GM12872 (cell line): ENCODE measurements at regions not wholly inside any gene's neighbourhood (a gene's known extent, or its start where the extent isn't known, plus 50 kb on each side); places are given as distances from the start of the nearest gene placed in this dataset.

Experiments used
- CTCF ChIP-seq: IDR thresholded peaks from 3 replicates; pipeline ENCODE4 v1.5.1; 2011; ENCODE audit warnings: low read depth, mild to moderate bottlenecking, low read length, moderate library complexity; ENCODE audit not compliant: insufficient read depth

DNA sequence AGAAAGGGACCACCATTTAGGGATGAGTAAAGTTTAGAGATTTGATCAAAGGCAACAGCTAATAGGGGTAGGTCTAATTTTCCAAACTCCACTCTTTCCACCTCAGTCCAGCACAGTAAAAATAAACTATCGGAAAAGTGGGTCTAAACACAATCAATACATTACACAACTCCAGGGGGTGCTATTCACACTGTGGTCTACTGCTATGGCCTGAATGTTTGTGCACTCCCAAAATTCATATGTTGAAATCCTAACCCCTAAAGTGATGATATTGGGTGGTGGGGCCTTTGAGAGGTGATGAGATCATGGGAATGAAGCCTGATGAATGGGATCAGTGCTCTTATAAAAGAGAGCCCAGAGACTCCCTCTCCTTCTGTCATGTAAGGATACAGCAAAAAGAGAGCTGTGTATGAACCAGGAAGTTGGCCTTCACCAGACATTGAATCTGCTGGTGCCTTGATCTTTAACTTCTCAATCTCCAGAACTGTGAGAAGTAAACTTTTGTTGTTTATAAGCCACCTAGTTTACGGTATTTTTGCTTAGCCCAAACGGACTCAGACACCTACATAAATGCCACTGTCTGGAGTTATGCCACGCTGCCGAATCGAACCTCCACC lies 193.9 kb downstream of the OMA1 start:
- no peak for TF ChIP-seq CTCF

DNA sequence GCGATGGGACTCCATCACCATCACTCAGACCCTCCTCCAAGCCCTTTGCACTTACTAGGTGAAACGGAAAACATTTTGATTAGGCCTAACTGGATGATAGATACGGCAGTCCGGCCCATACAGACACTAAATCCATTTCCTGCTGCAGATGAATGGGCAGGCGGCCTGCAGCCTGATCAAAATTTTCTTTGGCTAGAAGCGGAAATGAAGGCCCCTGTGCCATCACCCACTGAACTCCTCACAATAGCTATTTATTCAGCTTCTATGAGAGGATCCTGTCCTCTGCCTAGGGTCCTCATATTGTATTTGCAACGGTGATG lies 200.5 kb downstream of the OMA1 start:
- no peak for TF ChIP-seq CTCF

DNA sequence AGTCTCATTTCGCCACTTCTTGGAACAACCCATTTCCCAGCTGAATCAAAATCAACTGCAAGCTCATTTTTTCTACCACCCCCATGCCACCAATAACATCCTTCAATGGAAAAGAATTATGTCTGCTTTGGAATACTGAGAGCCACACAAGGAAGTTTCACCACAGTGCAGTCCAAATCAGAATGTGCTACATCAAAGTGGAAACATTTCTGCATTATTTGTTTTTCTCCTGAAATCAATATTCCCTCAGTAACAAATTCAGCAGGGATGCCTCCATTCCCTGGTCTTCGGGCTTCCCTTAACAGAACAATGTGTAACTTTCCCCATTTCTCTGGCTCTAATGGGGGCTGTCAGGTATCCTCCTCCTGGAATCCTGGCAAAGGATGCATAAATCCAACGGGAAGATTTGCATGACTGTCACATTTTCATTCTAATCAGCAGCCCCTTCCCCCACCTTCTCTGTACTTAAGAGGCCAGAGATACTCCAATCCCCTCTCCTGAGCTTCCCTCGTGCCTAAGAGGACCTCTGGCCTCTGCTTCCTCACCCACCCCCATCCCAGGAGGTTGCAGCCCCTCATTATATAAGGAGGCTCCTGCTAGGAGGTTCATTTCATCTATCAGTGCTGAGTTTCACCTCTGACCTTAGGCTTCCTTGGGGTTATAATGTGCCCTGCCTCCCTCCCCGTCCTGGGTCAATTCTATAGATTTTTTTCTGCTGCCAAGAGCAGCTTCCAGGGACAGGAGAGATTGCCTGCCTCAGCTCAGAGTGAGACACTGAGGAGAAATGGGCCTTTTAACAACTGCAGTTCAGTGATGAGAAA lies 201.1 kb downstream of the OMA1 start:
- TF ChIP-seq CTCF = no peak

DNA sequence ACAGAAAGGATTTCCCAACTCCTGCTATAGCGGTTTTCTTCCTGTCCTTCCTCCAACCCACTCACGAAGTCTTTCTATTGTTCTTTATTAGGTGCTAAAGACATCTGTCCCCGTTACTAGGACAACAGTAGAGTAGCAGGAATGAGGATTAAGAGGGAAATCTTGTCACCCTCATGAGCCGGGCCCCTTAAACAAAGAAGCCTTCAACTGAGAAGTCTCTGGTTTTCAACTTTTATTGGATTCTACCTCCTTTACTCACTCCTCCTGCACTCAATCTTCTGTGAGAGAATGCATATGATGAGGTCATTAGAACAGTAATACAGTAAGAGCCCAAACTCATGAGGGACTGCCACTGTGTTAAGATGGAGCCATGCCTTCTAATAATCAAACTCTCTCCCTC lies 206.3 kb downstream of the OMA1 start:
- no peak for TF ChIP-seq CTCF

DNA sequence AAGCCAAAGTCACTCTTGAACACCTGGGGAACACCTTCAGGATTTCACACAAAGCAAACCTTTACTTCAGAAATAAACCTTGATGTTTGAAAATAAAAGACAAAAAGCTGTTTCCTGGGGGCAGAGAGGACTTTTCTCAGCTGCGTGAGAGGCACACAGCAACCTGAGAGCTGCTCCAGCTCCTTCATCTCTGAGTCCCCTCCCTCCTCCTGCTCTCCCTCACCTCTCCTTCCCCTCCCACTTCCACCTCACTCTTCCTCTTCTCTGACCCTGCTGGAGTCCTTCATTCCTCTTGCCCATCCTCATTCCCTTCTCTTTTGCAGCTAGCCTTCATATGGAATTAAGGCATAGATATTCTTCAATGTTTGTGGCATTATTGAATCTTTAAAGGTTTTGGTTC lies 208.4 kb downstream of the OMA1 start:
- no peak for TF ChIP-seq CTCF

GRCh38 chr1:58333511-58333910 lies 213.0 kb downstream of the OMA1 start:
- TF ChIP-seq CTCF = no peak

DNA sequence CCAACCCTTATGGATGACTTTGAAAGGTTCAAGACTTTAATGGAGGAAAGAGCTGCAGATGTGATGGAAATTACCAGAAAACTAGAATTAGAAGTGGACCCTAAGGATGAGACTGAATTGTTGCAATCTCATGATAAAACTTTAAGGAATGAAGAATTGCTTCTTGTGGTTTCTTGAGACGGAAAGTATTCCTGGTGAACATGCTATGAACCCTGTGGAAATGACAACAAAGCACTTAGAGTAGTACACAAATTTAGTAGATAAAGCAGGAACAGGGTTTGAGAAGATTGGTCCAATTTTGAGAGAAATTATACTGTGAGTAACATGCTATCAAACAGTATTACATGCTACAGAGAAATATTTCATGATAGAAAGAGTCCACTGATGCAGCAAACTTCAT lies 215.4 kb downstream of the OMA1 start:
- TF ChIP-seq CTCF = no peak
